K562 (cell line): ENCODE measurements at regions not wholly inside any gene's neighbourhood (a gene's known extent, or its start where the extent isn't known, plus 50 kb on each side); places are given as distances from the start of the nearest gene placed in this dataset.

Experiments
- ATAC-seq: fragments of 200-7000 bp; cut with Tn5 transposase; 3 replicates; pipeline ENCODE4 v1.9.1; 2020; ENCODE audit warnings: moderate library complexity
- BruUV-seq: library from RNA; stranded (reverse); fragments of 400-500 nt; replicated peaks from 2 replicates; lab custom pipeline; 2021; lab: Mats Ljungman, UMichigan
- CTCF ChIA-PET: fragments of 300-600 bp; formaldehyde crosslinking; extraction: SDS; loops from one replicate; lab custom pipeline; 2021; ENCODE audit warnings: low intra/inter-chr PET ratio; lab: Yijun Ruan, JAX
- POLR2A ChIA-PET: fragments of 300-600, 350-650 bp; sonication (Branson Sonifier 250); formaldehyde crosslinking; extraction: SDS; loops from one replicate; lab custom pipeline; 2021; ENCODE audit warnings: antibody characterized with exemption, inconsistent platforms; lab: Yijun Ruan, JAX
- DNase-seq, 4 experiments: peaks; one replicate each; pipeline versions ENCODE4 v3.0.0 to v3.0.0-alpha.2; 2011 to 2018; ENCODE audit warnings: low spot score in 3 of 4, mixed read lengths in 3 of 4; ENCODE audit errors: extremely low read depth in 1 of 4
- FAIRE-seq: peaks from 2 replicates; lab custom pipeline; 2011; peaks lifted over from hg19 to GRCh38; lab: Jason Lieb, UNC
- H2AFZ ChIP-seq: 2 replicates; pipeline ENCODE4 v1.6.0; 2011; ENCODE audit warnings: low read depth, low read length, control low read depth, inconsistent platforms
- H3K27ac ChIP-seq: fragments of 200-600 bp; 3 replicates; pipeline ENCODE4 v1.8.0; 2011; ENCODE audit warnings: low read depth, mild to moderate bottlenecking, control low read depth, inconsistent platforms, low read length, moderate library complexity, mixed read lengths; ENCODE audit errors: extremely low read depth
- H3K27me3 ChIP-seq, 2 experiments: fragments of 300-600 bp in 1 of 2; 2 replicates in 1 of 2; 3 replicates in 1 of 2; pipeline versions ENCODE4 v1.6.0 to v1.8.0; 2011; ENCODE audit warnings: inconsistent platforms in 2 of 2, low read length in 2 of 2, mild to moderate bottlenecking in 1 of 2, mixed read lengths in 1 of 2, moderate library complexity in 1 of 2; ENCODE audit not compliant: control insufficient read depth in 2 of 2, insufficient read depth in 2 of 2
- H3K36me3 ChIP-seq: fragments of 300-600 bp; 3 replicates; pipeline ENCODE4 v1.8.0; 2011; ENCODE audit warnings: mild to moderate bottlenecking, low read length, inconsistent platforms; ENCODE audit not compliant: control insufficient read depth, insufficient read depth
- H3K4me1 ChIP-seq, 2 experiments: fragments of 200-600 bp in 1 of 2; replicated peaks in 1 of 2; 2 replicates in 1 of 2; 3 replicates in 1 of 2; pipeline versions ENCODE4 v1.5.1 to v1.8.0; 2011; ENCODE audit warnings: inconsistent platforms in 2 of 2, low read length in 2 of 2, mild to moderate bottlenecking in 1 of 2, mixed read lengths in 1 of 2, moderate library complexity in 1 of 2; ENCODE audit not compliant: control insufficient read depth in 2 of 2, insufficient read depth in 2 of 2
- H3K4me2 ChIP-seq: 2 replicates; pipeline ENCODE4 v1.6.1; 2011; ENCODE audit warnings: low read length, control low read depth, inconsistent platforms, mixed read lengths; ENCODE audit not compliant: insufficient read depth
- H3K4me3 ChIP-seq: fragments of 200-600 bp; sonication (generic), shearing (Covaris generic); 2 replicates; pipeline ENCODE4 v1.5.1; 2016; ENCODE audit warnings: control low read depth, inconsistent platforms
- H3K79me2 ChIP-seq: fragments of 200-600 bp; 3 replicates; pipeline ENCODE4 v1.8.0; 2011; ENCODE audit warnings: low read length, inconsistent platforms; ENCODE audit not compliant: control insufficient read depth, insufficient read depth
- H3K9ac ChIP-seq, 2 experiments: 2 replicates each; pipeline versions ENCODE4 v1.6.0 to v1.6.1; 2011; ENCODE audit warnings: low read depth in 2 of 2, low read length in 2 of 2, control low read depth in 1 of 2, inconsistent platforms in 1 of 2, mild to moderate bottlenecking in 1 of 2, mixed read lengths in 1 of 2; ENCODE audit not compliant: insufficient read depth in 1 of 2
- H3K9me1 ChIP-seq: one replicate; pipeline ENCODE4 v1.6.0; 2011; ENCODE audit warnings: inconsistent platforms, mild to moderate bottlenecking, low read length, moderate library complexity; ENCODE audit not compliant: control insufficient read depth, insufficient read depth
- H3K9me3 ChIP-seq: replicated peaks from 2 replicates; pipeline ENCODE4 v1.5.1; 2011; ENCODE audit warnings: low read depth, low read length, inconsistent platforms; ENCODE audit not compliant: control insufficient read depth, insufficient read depth
- H4K20me1 ChIP-seq: replicated peaks from 2 replicates; pipeline ENCODE4 v1.6.1; 2011; ENCODE audit warnings: low read length, inconsistent platforms, mixed read lengths; ENCODE audit not compliant: control insufficient read depth, insufficient read depth
- ETS2 ChIP-seq: IDR thresholded peaks from 2 replicates; pipeline ENCODE4 v1.6.1; 2016; ENCODE audit warnings: borderline replicate concordance, missing genetic modification characterization, mild to moderate bottlenecking, moderate library complexity, missing compliant biosample characterization; ENCODE audit not compliant: poor library complexity, severe bottlenecking
- GATAD2A ChIP-seq: fragments of 450-650 bp; IDR thresholded peaks from 2 replicates; pipeline ENCODE4 v1.6.1; 2017
- GTF2E2 ChIP-seq: fragments of 200-800 bp; sonication (Bioruptor generic); IDR thresholded peaks from 2 replicates; pipeline ENCODE4 v1.6.1; 2016; ENCODE audit warnings: missing genetic modification characterization, missing compliant biosample characterization
- HNRNPLL ChIP-seq: fragments of 200-400 bp; formaldehyde crosslinking; IDR thresholded peaks from 2 replicates; pipeline ENCODE4 v1.6.1; 2017; ENCODE audit warnings: low read length, low read depth, mild to moderate bottlenecking; ENCODE audit not compliant: poor library complexity, severe bottlenecking
- IRF2 ChIP-seq: sonication (generic); formaldehyde crosslinking; IDR thresholded peaks from 2 replicates; pipeline ENCODE4 v1.8.1; 2022; ENCODE audit warnings: mild to moderate bottlenecking, missing genetic modification reagents
- KDM4B ChIP-seq, 2 experiments: fragments of 450-650 bp in 1 of 2; sonication (generic) in 1 of 2; IDR thresholded peaks; 2 replicates each; pipeline ENCODE4 v1.6.1; 2016 to 2017; ENCODE audit warnings: borderline replicate concordance in 2 of 2, antibody characterized with exemption in 1 of 2, low read depth in 1 of 2, mild to moderate bottlenecking in 1 of 2
- LEF1 ChIP-seq: fragments of 450-650 bp; IDR thresholded peaks from 2 replicates; pipeline ENCODE4 v1.6.1; 2016; ENCODE audit warnings: mild to moderate bottlenecking
- MEIS2 ChIP-seq: fragments of 450-650 bp; IDR thresholded peaks from 2 replicates; pipeline ENCODE4 v1.6.1; 2014; ENCODE audit warnings: mild to moderate bottlenecking; ENCODE audit not compliant: partially characterized antibody
- NEUROD1 ChIP-seq: fragments of 150-350 bp; IDR thresholded peaks from 2 replicates; pipeline ENCODE4 v1.6.1; 2014; ENCODE audit warnings: borderline replicate concordance, low read length, low read depth; ENCODE audit not compliant: partially characterized antibody
- NONO ChIP-seq, 2 experiments: fragments of 200-400 bp in 1 of 2; fragments of 450-650 bp in 1 of 2; formaldehyde crosslinking in 1 of 2; IDR thresholded peaks; 2 replicates each; pipeline ENCODE4 v1.6.1; 2017; ENCODE audit warnings: low read depth in 2 of 2, mild to moderate bottlenecking in 2 of 2, moderate library complexity in 2 of 2, low read length in 1 of 2
- PHF20 ChIP-seq: fragments of 450-650 bp; IDR thresholded peaks from 2 replicates; pipeline ENCODE4 v1.6.1; 2018; ENCODE audit not compliant: partially characterized antibody
- RCOR1 ChIP-seq, 2 experiments: IDR thresholded peaks; 2 replicates each; pipeline ENCODE4 v1.6.1; 2012; ENCODE audit warnings: low read depth in 2 of 2, low read length in 2 of 2, borderline replicate concordance in 1 of 2, improper control_type of control experiment in 1 of 2
- TCF7 ChIP-seq: sonication (generic); IDR thresholded peaks from 2 replicates; pipeline ENCODE4 v1.6.1; 2016; ENCODE audit warnings: antibody characterized with exemption, borderline replicate concordance
- ZNF184 ChIP-seq: sonication (generic); formaldehyde crosslinking; IDR thresholded peaks from 2 replicates; pipeline ENCODE4 v1.5.0; 2020; ENCODE audit warnings: missing genetic modification reagents
- ZNF347 ChIP-seq: fragments of 450-650 bp; formaldehyde crosslinking; IDR thresholded peaks from 2 replicates; pipeline ENCODE4 v1.4.0; 2020; ENCODE audit warnings: low read depth, mild to moderate bottlenecking, moderate library complexity
- ZNF41 ChIP-seq: fragments of 250-450 bp; sonication (Bioruptor Pico); conservative IDR thresholded peaks from 2 replicates; pipeline ENCODE4 v1.4.0; 2020; ENCODE audit warnings: mild to moderate bottlenecking
- ZNF695 ChIP-seq: fragments of 450-650 bp; formaldehyde crosslinking; IDR thresholded peaks from 2 replicates; pipeline ENCODE4 v1.4.0; 2020; ENCODE audit warnings: mild to moderate bottlenecking, moderate library complexity
- WGBS: fragments of 100-300 bp; shearing (Covaris generic); methylation state at CpG from one replicate; pipeline ENCODE4 v1.1.6; 2016; ENCODE audit warnings: low coverage, mixed read lengths; ENCODE audit not compliant: insufficient coverage; ENCODE audit errors: missing lambda C conversion rate; 5-methylcytosine and 5-hydroxymethylcytosine counted together
- in situ Hi-C: fragments of 300-500 bp; cut with MboI; formaldehyde crosslinking; loops from 4 replicates; pipeline ENCODE4 v1.15.0; 2018; ENCODE audit warnings: inconsistent platforms, mixed read lengths
- intact Hi-C: fragments of 100-400 bp; cut with micrococcal nuclease; formaldehyde crosslinking; loops from 2 replicates; pipeline ENCODE4 v1.14.2; 2022
- TF ChIP-seq, protein P1 (sequence below): sonication (generic); formaldehyde crosslinking; IDR thresholded peaks from 2 replicates; pipeline ENCODE4 v1.8.0; 2022; ENCODE audit warnings: mild to moderate bottlenecking, missing genetic modification reagents, borderline replicate concordance
- TF ChIP-seq, protein P2 (sequence below): fragments of 450-650 bp; IDR thresholded peaks from 2 replicates; pipeline ENCODE4 v1.6.1; 2018; ENCODE audit warnings: mild to moderate bottlenecking, low read depth; ENCODE audit not compliant: partially characterized antibody

DNA sequence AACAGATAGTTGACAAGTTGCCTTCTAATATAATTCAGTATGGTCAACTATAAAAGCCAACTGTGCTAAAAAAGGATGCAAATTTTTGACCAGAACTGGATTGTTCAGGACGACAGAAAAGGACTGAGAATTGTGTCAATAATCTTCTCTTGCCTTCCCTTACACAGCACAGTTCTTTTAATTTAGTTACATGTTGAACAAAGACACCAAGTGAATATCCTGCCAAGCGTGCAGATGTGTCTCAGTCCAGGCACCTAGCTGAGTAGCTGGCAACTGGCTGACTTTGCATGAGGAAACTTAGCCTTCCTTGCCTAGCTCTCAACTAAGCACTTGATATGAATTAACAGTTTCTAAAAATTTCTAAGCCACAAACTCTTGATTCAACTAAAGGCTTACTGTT is 801.4 kb downstream of the BCL11A start:
- 4% methylated on average over 2 of the region's 2 CpGs for WGBS
- no peaks in the 10 kb centered on the region for H3K9me1 ChIP-seq
- ChIA-PET POLR2A (no interaction called here), CTCF (no interaction called here)
- no peak overlapping the region for H3K4me3 ChIP-seq
- no peak for ATAC-seq
- H3K27me3 ChIP-seq = no peaks in the 10 kb centered on the region
- intact Hi-C loops = no loop called here
- H3K36me3 ChIP-seq = no peaks in the 10 kb centered on the region
- no peak overlapping the region for H3K9ac ChIP-seq
- no peaks in the 10 kb centered on the region for H3K9me3 ChIP-seq
- no peaks in the 10 kb centered on the region for H3K4me1 ChIP-seq
- no peaks in the 10 kb centered on the region for H3K79me2 ChIP-seq
- DNase-seq = no peak
- H3K4me2 ChIP-seq = no peak overlapping the region
- no peak for FAIRE-seq
- no peaks in the 10 kb centered on the region for H4K20me1 ChIP-seq
- no peak overlapping the region for H3K27ac ChIP-seq
- no peak overlapping the region for H2AFZ ChIP-seq
- BruUV-seq = no TSS peak
- in situ Hi-C loops = no loop called here
- no peak for TF ChIP-seq KDM4B (IDR thresholded peaks at IDR 0.05; ENCODE audit: borderline replicate concordance in 2 of 2, low read depth in 1 of 2)
- TF ChIP-seq TCF7 = no peak
- no peak for TF ChIP-seq HNRNPLL
- TF ChIP-seq IRF2 (CRISPR knock-in tag) = no peak
- TF ChIP-seq ETS2 (tag) = no peak
- no peak for TF ChIP-seq MEIS2
- TF ChIP-seq RCOR1 (IDR thresholded peaks at IDR 0.05; ENCODE audit: borderline replicate concordance in 1 of 2, low read depth in 2 of 2, low read length in 2 of 2) = no peak
- TF ChIP-seq, protein P1, sequence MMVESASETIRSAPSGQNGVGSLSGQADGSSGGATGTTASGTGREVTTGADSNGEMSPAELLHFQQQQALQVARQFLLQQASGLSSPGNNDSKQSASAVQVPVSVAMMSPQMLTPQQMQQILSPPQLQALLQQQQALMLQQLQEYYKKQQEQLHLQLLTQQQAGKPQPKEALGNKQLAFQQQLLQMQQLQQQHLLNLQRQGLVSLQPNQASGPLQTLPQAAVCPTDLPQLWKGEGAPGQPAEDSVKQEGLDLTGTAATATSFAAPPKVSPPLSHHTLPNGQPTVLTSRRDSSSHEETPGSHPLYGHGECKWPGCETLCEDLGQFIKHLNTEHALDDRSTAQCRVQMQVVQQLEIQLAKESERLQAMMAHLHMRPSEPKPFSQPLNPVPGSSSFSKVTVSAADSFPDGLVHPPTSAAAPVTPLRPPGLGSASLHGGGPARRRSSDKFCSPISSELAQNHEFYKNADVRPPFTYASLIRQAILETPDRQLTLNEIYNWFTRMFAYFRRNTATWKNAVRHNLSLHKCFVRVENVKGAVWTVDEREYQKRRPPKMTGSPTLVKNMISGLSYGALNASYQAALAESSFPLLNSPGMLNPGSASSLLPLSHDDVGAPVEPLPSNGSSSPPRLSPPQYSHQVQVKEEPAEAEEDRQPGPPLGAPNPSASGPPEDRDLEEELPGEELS = no peak
- TF ChIP-seq NONO (IDR thresholded peaks at IDR 0.05; ENCODE audit: low read depth in 2 of 2, low read length in 1 of 2) = no peak
- no peak for TF ChIP-seq GATAD2A
- TF ChIP-seq ZNF347 (CRISPR knock-in tag) = no peak
- no peak for TF ChIP-seq ZNF184
- TF ChIP-seq PHF20 = no peak
- no peak for TF ChIP-seq NEUROD1
- no peak for TF ChIP-seq ZNF41 (CRISPR knock-in tag)
- TF ChIP-seq LEF1 = no peak
- TF ChIP-seq GTF2E2 (tag) = no peak
- TF ChIP-seq, protein P2, sequence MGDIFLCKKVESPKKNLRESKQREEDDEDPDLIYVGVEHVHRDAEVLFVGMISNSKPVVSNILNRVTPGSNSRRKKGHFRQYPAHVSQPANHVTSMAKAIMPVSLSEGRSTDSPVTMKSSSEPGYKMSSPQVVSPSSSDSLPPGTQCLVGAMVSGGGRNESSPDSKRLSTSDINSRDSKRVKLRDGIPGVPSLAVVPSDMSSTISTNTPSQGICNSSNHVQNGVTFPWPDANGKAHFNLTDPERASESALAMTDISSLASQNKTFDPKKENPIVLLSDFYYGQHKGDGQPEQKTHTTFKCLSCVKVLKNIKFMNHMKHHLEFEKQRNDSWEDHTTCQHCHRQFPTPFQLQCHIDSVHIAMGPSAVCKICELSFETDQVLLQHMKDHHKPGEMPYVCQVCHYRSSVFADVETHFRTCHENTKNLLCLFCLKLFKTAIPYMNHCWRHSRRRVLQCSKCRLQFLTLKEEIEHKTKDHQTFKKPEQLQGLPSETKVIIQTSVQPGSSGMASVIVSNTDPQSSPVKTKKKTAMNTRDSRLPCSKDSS = no peak
- TF ChIP-seq ZNF695 (CRISPR knock-in tag) = no peak
